DMS53 (cell line): ENCODE measurements at regions not wholly inside any gene's neighbourhood (a gene's known extent, or its start where the extent isn't known, plus 50 kb on each side); places are given as distances from the start of the nearest gene placed in this dataset.
A peak's percentile ranks its signal among the peaks of the same experiment; 100 is the strongest.
"Not testable (repeated sequence)": the region's sequence is repeated elsewhere in the genome, so short reads cannot be mapped to it uniquely, and the experiment has no call there.

Source experiments
- DNase-seq: peaks from one replicate; lab custom pipeline; 2025; lab: John Stamatoyannopoulos, UW

DNA sequence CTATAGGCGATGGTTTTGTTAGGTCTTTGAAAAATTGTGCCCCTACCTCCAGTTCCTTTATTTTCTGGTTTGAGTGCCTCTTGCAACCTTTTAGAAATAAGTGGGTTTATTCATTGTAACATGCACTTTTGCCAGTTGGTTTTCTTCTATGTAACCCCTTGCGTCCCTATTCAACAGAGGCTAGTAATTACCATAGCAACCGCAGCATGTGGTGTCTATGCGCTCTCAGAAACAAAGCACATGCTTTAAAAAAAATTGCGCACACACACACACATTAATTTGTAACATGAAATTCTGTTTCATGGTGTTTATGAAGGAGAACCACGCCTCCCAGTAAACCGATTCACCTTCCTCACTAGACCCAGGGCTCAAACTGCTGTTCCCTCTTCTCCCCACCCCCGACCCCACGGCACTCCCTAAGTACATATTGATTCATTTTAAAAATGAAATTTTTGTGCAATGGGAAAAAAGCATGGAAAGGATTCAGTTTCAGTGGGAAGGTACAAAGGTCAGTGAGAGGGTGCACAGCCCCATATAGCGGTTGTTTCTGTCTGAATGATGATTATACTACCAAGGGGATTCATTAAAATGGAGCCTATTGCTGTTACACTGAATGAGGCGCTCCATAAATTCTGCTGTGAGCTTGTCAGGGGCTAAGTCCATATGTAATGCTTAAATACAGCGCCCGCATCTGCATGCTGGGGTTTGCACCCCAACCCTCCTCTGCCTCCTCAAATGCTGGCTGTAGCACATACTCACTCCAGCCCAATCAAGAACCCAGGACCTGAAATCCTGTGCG is 206.9 kb downstream of the ICOS start:
- DNase-seq, result no peak

DNA sequence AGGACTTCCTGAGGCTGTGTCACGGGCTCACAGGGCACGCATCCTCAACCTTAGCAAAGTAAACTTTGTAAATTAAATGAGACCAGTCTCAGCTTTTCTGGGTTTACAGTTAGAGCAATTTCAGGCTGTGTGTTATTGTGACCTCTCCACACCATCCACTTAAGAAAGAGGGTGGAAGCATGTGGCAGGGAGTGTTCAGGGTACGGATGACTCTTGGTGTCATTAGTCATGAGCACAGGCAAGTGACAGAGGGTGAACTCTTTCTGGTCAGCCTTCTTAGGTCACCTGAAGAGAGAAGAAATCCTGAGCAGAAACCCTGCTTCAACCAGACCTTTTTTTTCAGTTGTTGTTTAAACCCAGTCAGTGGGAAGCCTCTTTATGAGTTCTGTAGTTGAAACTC is 207.9 kb downstream of the ICOS start:
- no peak for DNase-seq

DNA sequence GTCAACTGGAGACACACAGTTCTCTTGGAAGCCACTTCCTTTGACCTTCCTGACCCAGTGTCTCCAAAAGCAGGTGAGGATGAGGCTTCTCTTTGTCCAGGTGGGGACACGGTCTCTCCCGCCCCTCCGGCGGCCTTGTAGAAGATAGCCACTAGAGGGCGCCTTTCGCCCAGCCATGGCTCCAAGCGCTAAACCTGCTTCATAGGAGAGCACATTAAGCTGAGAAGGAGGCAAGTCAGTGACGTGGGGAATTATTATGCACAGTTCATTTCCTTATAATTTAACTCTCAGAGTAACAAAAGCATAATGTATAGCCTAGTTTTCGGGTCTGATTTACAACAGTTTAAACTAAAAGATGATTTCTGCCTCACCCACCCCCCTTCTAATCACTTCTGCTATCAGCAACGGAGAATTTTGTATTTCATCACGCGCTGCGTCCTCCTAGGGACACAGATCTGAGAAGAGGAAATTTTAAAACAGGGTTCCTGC is 208.7 kb downstream of the ICOS start:
- peak; percentile 94 for DNase-seq

DNA sequence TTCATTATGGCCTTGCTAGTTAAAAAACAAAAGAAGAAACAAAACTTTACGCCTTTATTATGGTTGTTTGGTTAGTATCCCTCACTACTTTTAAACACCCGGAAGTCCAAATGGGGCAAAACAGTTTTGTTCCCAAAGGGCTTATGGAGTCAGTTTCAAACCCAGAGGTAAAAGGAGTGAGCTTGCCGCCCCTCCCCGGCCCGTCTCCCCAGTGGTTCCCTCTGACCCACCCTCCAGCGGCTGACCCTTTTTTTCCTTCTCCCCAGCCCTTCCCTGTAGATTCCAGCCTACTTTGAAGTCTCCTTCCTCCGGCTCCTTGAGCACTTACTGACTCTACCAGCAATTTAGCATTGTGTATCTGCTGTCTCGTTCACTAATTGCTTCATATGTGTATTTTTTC is 209.2 kb downstream of the ICOS start:
- DNase-seq, result peak; percentile 67

DNA sequence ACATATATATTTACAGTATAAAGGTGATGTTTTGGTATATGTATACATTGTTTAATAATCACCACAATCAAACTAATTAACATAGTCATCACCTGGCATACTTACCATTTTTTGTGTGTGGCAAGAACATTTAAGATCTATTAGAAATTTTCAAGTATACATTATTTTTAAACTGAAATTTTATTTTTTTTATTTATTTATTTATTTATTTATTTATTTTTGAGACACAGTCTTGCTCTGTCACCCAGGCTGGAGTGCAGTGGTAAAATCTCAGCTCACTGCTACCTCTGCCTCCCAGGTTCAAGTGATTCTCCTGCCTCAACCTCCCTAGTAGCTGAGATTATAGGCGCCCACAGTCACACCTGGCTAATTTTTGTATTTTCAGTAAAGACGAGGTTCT is 210.5 kb downstream of the ICOS start:
- DNase-seq, result not testable (repeated sequence)

DNA sequence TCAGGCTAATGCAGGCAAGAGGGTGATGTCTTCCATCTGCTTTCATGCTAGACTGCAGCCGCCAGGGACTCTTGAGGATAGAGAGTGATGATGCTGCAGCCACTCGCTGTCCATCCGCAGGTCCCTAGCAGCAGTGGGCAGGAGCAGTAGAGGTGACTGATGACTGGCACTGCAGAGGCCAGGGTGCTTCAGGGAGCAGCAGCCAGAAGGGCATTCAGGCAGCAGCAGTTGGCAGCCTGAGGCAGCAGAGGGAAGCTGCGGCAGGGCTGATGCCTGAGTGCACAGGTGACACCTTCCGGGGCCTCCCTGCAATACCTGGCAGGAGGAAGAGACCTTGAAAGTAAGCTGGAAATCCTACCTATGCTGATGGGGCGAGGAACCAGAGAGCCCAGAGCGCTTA is 214.2 kb downstream of the ICOS start:
- peak; percentile 24 for DNase-seq

DNA sequence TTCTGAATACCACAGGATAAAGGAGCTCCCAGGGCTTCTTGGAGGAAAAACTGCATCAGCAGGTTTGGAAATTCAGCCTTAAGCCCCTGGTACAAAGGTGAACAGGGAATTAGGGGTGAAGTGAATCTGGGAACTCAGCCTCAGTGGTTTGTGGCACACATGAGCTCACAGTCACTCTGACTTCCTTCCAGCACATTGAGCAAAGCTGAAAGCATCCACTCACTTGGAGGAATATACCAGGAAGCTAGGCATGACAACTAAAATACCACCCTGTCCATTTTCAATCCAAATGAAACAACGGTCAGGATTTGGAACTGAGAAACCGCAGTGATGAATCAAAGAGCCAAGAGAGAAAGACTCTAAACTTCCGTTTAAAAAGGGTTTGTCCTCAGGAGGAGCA is 216.1 kb downstream of the ICOS start:
- DNase-seq, result no peak

DNA sequence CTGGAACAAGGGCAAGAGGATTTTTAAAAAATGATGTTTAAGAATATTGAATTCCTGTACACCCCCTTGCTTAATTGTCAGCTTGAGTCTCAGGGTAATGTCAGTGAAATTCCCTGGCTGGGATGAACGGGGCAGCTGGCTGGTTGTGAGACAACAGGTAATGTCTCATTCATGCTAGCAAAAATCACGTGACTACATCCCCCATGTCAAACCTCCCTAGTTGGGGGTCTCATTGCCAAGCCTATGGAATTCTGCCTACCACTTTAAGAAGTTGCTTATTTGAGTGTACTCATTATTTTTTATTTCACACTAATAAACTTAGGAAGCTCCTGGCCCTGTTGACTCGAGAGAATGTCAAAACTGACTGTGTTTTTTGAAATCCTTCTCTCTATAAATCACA is 218.3 kb downstream of the ICOS start:
- DNase-seq, result no peak

DNA sequence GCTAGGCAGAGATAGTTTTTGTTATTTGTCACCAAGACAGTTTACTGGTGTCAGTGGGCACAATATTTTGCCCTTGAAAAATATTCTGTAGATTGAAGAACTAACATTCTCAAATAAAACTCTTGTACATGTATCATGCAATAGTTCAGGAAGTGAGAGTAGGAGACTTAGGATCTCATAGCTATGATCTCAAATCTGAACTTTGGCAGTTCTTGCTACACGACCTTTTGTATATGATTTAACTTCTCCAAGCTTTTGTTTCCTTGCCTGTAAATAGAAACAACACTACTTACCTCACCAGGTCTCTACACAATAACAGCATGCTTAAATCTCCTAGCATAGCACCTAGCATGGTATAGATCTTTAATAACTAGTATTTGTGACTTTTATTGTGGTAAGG is 219.9 kb downstream of the ICOS start:
- no peak for DNase-seq

DNA sequence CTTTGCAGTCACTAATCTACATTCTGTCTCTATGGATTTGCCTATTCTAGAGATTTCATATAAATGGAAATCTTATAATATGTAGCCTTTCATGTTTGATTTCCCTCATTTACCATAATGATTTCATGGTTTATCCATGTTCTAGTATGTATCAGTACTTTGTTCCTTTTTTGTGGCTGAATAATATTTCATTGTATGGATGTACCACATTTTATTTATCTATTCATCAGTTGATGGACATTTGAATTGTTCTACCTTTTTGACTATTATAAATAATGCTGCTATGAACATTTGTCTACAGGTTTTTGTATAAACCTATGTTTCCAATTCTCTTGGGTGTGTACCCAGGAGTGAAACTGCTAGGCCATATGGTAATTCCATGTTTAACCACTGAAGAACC is 221.1 kb downstream of the ICOS start:
- no peak for DNase-seq

DNA sequence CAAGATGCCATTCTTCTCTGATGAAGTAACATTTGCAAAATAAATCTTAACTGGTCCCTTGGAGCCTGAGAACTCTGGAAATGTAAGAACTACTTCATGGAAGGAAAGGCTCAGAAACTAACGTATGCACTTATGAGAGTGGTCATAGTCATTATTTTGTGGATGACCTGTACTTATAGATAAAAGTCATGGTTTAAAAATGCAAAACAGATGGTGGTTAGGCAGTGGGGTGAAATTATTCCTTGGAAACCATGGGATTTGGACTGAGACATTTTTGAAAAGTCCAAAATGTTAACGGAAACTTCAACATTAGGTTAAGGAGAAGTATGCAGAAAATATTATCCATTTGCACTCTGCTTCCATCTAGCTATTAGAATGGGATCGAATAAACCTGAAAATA is 223.0 kb downstream of the ICOS start:
- DNase-seq, result no peak

DNA sequence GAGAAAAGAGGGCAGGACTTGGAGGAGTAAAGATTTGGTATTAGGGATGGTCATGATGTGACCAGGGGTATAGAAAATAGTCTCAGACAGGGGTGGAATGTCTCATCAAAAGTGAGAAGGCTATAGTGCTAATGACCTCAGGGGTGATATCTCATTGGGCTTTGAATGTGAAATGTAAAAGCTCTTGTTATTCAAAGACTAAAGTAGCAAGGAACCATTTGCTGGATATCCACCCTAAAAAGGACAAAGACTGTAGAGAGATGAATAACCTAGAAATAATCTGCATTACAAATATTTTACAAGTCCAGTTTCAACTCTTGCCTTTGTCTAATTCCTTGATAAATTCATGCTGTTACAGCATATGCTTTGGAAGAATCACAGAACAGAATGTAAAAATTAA is 224.4 kb downstream of the ICOS start:
- no peak for DNase-seq

DNA sequence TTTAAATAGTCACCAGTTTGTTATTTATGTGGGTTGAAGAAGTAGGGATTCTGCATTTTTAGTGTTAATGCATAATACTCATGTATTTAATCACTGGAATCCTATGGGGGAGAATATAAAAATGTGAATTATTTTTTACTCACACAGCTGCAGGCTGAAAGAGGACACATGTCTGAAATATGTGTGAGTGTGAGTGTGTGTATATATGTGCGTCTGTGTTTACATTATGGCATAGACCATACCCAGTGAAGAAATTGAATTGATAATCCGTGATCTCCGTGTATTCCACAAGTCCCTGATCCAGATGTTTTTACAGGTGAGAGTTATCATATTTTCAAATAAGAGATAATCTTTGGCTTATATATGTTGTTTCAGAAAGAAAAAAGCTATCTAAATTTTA is 225.3 kb downstream of the ICOS start:
- no peak for DNase-seq

DNA sequence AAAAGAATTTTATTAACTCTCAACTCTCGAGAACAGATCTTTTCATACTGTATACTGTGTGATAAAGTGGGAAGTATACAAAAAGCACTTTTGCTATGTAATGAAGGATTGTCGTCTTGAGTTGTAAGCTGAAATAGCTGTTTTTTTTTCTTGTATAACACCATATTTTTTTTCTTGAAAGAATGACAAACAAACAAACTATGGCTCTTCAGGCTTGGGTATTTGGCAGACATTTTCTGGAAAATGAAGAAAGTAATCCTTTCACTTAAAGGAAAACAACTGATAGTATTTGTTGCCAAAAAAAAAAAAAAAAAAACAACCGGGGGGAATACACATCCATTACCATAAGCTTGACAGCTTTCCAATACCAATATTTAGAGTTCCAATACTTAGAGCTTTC is 230.4 kb downstream of the ICOS start:
- no peak for DNase-seq

DNA sequence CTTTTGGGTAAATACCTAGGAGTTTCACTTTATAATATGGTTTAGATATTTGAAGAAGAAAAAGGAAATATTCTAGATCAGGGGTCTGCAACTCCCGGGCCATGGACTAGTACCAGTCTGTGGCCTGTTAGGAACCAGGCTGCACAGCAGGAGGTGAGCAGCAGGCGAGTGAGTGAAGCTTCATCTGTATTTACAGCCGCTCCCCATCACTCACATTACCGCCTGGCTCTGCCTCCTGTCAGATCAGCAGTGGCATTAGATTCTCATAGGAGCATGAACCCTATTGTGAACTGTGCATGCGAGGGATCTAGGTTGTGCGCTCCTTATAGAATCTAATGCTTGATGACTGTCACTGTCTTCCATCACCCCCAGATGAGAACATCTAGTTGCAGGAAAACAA is 231.1 kb downstream of the ICOS start:
- DNase-seq, result not testable (repeated sequence)

DNA sequence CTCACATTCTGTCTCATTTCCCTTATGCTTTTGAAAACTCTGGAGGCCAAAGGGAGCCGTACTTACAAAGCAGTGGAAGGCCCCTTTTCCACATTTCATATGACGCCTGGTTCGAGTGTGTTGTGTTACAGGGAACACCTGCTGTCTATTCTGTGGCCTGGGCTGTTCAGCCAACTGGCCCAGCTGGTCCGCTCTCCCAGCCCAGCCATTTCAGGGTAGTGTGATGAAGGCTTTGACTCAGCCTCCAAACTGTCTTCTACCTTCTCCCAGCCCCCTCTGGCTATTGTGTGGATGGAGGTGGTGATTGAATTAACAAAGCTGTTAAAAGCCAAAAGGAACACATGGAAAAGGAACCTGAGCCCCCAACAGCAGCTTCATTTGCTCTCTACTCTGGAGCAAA is 233.8 kb downstream of the ICOS start:
- DNase-seq, result no peak

DNA sequence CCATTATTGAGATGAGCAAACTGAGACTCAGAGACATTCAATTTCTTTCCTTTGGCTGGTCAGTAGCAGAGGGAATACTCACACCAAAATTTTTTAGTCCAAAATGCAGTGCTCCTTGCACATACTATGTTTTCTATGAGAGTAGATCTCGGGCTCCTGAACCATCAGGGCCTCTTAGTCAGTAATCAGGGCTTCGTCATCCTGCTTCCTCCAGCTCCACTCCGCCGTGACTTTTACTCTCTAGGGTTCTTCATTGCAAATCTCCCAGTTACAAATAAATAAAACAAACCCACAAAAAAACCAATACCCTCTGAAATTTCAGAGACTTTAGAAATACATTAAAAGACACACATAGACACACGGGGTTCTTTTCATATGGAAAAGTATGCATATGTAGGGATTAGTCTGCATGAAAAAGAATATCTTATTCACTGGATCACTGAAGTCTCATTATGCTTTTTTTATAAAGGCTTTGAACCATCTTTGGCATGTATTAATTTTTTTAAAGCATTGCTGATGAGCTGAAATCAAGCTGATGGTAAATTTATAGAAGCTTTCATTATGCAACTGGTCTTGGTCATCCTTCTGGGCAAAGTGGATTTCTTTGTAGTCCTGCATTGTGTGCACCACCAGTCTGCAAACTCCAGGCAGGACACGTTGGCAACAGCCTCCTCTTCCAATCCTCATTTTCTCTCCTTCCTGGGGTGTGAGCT is 235.0 kb downstream of the ICOS start:
- DNase-seq, result no peak

DNA sequence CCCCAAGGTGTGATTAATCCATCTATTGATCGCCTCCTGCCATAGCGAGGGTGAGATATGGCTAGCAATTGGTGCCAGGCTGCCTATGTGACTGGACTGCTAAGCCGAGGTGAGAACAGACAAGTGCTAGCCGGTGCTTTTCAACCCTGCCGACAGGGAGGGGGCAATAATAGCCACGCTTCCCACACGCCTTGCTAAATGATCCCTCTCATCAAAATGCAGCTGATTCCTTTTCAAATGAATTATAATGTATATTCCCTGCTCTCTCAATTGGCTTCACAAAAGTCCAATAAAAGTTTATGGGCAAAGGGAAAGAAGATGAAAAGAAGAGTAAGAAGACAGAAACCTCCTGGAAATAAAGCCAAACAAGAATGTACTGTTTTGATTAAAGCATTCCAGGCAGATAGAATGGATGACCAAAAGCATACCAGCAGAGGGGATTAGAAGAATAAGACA is 235.6 kb downstream of the ICOS start:
- DNase-seq, result no peak

DNA sequence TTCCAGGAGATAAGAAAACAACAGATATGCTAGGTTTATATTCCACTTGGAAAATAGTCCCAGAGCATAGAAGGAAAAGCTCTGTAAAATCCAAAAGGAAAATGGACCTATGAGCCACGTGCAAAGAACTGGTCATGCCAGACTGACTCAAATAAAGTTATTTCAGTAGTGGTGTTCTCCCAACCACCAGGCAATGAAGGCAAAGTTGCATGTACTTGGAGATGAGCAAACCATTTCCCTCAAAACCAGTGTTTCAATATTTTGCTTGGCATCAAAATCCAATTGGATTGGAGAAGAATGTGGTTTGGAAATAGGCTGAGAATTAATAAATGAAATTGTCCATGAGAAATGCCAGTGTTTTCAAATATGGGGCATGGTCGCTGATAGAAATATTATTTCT is 237.5 kb downstream of the ICOS start:
- no peak for DNase-seq

DNA sequence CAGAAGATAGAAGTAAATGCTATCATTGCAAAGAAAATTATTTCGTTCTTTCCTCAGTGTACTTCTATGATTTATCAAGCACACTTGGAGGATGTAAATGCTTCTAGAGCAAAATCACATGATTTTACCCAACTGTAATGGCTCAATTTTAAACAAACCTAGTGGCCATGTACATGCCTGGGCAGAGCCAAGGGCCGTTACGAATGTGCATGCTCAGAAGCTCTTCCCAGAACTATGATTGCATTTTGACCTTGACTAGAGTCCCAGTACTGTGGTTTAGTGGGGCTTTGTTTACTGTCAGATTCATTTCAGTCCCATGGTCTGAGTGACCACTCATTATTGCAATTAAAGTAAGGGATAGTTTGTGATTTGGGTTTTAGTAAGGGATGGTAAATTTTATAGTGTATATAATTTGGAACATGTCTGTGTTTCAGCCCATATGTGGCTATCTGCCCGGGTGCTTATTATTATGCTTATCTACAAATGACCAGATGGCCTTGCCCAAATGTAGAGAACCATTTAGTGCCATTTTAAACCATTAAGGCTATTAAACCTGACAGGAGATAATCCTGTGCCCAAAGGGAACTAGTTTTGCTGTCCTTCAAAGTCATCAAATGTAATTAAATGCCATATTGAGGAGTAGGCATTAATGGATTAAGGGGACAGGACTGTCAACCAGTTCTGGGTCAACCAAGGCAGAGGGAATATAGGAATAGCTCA is 239.1 kb downstream of the ICOS start:
- DNase-seq, result no peak

DNA sequence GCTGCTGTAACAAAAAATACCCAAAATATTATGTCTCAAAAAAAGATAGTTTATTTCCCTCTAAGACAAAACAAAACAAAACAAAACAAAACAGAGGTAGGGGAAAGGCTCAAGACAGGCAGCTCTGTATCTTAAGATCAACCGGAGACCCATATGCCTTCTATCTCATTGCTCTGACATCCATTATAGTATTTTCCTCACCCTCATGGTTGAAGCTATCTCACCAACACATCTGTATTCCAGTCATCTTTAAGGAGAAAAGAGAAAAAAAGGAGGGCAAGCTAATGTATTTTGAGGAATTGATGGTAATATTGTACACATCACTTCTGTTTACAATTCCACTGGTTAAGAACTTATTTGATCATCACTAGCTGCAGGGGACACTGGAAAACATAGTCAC is 239.7 kb downstream of the ICOS start:
- DNase-seq, result no peak

DNA sequence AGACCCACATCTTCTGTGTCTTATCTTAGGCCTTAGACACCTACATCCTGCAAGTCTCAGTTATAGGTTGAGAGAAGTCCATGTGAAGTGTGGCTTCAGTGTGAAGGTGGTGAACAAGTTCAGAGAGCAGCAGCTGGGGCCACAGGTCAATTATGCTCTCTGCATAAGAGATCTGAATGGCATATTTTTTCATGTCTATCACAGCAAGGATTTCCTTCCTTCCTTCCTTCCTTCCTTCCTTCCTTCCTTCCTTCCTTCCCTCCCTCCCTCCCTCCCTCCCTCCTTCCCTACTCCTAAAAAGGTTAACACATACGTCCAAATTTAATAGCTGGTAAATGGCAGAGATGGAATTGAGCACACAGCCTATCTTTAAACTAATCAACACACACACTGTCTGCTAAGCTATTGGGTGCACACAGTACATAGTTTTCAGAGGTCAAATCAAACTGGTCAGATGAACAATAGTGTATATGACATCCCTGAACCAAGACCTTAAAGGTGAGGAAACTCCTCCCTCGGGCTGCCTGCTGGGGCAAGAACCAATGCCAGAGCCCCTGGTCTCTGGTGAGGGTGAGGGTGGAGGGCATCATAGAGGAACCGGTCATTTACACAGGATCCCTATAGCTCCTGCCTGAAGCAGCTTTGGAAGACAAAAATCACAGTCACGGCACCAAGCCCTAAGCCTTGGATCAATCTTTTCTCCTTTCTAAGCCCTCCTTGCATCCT is 240.9 kb downstream of the ICOS start:
- no peak for DNase-seq
